Activated CD4-positive, alpha-beta T cell treated with anti-CD3 and anti-CD28 coated beads, Interleukin-2, Interleukin-4, amounts not matched to agents 100 ng/mL and 50 ng/mL, durations not matched to agents 16 hours and 8 hours (primary cell): ENCODE measurements at regions not wholly inside any gene's neighbourhood (a gene's known extent, or its start where the extent isn't known, plus 50 kb on each side); places are given as distances from the start of the nearest gene placed in this dataset.
"Not testable (repeated sequence)": the region's sequence is repeated elsewhere in the genome, so short reads cannot be mapped to it uniquely, and the experiment has no call there.

Experiments
- DNase-seq: peaks from one replicate; pipeline ENCODE4 v3.0.0-alpha.2; 2020; ENCODE audit warnings: low spot score

DNA sequence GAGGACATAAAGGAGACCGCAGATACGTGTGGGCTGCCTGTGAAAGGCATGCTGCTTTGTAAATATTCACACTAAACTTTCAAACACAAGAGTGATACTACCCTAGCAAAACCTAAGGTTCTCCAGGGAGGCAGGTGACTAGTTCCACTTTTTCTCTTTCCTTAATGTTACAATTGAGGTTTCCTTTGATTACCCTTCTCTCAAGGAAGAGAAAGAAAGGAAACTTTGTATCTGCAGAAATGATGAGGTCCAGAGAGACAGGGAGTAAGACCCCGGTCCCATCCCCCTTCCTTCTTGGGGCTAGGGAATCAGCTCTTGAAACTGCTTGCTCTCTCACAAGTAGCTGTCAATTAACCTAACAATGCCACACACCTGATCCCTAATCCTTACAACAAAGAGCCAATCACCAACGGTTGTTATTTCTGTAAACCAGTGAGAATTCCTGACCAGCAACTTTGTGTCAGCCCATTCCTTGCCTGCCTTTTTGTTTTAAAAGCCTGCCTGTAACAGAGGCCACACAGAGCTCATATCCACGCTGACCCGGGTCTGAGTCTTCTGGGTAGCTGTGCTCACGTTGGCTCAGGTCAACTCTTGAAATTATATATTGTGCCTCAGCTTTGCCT is 754.8 kb upstream of the FRG1 start:
- no peak for DNase-seq

DNA sequence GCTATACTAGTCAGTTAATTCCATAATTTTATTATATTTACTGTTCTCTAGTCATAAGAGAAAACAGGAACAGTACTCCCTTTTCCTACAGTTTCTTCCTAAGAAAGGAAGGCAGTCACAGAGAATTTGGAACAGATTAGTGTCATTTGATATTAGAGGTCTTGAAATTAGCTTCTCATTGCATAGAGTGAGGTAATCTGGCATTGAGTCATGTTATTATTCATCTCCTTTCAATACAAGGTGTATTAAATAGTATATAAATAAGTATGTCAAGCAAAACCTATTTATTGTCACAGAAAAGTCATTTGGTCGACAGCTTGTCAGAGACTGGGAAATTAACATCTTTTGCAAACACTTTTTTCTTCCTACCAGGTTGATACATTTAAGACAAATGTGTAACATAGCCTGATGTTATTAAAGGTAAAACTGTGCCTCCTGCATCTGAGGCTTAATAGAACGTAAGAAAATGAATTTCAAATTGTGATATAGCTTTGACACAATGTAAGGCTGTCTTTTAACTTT is 753.1 kb upstream of the FRG1 start:
- DNase-seq, result no peak

- no peak for DNase-seq
These were observed 742.0 kb upstream of the FRG1 start for GRCh38 chr4:189198624-189199023.

DNA sequence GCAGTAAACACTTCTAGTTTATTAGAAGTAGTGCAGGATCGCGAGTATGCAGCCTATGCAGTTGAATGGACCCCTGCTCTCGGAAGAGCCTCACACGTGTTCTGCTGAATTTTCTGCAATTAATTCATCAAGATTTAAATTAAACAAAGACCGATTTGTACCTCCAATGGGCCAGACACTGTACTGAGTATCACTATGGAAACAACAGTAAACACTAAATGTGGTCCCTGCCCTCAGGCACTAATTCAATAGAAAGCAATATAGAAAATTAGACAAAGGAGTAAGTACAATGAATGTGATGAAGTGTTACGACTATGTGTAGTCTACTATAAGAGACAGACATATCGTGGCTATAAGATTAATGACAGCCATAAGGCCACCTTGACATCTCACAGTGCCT is 740.3 kb upstream of the FRG1 start:
- no peak for DNase-seq

- DNase-seq, result peak; percentile 46
These were observed 738.3 kb upstream of the FRG1 start for GRCh38 chr4:189202182-189202868.

DNA sequence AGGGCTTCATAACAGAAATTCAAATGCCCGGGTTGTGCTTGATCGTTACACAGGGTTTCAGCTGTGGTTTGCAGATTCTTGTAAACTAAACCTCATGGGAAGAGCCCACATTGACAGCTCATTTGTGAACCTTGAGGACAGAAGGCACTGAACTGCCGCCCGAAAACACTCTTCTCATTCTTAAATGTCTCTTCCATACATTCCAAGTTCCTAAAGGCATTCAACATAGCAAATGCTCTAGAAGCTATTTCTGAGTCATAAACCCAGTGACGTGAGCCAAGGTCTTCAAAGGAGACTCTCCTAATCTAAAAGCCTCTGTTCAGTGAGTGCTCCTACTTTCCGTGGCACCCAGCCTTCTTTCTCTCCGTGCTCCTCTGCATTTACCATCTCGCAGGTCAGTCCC is 737.8 kb upstream of the FRG1 start:
- peak; percentile 15 for DNase-seq

- no peak for DNase-seq
These were observed 736.1 kb upstream of the FRG1 start for GRCh38 chr4:189204616-189205015.

DNA sequence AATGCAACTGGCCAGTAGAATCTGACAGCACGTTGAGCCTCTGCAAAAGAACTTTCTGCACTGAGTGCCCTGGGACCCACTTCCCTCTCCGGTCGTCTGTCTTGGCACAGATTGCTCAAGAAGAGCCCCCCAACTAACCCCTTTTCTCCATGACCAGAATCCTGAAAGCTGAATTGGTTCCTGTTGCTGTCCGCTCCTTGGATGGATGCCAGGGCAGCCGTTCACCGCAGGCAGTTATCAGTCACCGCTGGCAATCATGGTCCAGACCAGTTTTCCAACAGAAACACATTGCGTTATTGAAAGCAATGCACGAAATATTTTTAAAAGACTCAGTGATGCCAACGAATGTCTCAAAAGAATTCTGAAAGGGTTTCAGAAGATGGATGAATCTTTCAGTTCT is 733.7 kb upstream of the FRG1 start:
- no peak for DNase-seq

DNA sequence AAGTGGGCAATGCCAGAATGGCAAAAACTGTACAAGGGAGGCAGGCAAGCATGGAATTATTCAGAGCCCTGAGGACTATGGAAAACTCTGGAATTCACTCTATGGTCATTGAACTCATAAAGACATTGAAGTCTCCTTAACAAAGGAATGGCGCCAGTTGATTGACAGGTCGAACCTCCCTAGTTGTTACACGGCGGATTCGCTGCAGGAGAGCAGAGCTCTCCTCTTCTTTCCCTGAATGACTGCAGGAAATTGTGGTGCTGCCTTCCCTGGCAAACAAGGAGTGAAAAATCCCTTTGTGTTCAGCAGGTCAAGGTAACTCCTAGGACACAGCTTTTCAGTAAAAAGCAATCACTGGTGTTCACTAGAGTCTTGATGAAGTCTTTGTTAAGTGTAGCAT is 732.8 kb upstream of the FRG1 start:
- DNase-seq, result no peak

- no peak for DNase-seq
These were observed 725.1 kb upstream of the FRG1 start for GRCh38 chr4:189215574-189215973.

GRCh38 chr4:189221691-189222090 is 719.0 kb upstream of the FRG1 start:
- DNase-seq, result no peak

GRCh38 chr4:189228726-189229125 is 711.9 kb upstream of the FRG1 start:
- DNase-seq, result no peak

DNA sequence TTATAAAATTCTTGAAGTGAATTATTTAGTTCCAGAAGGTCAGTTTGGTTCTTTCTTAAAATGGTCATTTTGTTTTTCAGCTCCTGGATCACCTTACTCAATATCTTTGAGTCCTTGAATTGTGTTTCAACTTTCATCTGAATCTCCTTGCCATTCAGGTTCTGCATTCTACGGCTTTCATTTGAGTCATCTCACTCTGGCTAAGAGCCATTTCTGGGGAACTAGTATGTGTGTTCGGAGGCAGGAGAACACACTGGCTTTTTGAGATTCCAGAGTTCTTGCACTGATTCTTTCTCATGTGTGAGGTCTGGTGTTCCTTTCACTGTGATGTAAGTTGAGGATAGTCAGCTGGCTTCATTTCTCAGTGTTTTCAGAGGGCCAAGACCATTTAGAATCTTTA is 708.4 kb upstream of the FRG1 start:
- DNase-seq, result no peak

- peak; percentile 9 for DNase-seq
These were observed 706.9 kb upstream of the FRG1 start for GRCh38 chr4:189233754-189234153.

- DNase-seq, result not testable (repeated sequence)
These were observed 705.7 kb upstream of the FRG1 start for GRCh38 chr4:189234948-189235347.

GRCh38 chr4:189235599-189235998 is 705.1 kb upstream of the FRG1 start:
- DNase-seq, result no peak

DNA sequence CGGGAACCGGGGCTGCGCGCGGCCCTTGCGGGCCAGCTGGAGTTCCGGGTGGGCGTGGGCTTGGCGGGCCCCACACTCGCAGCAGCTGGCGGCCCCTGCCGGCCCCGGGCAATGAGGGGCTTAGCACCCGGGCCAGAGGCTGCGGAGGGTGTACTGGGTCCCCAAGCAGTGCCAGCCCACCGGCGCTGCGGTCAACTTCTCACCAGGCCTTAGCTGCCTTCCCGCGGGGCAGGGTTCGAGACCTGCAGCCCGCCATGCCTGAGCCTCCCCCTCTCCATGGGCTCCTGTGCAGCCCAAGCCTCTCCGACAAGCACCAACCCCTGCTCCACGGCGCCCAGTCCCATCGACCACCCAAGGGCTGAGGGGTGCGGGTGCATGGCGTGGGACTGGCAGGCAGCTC is 704.4 kb upstream of the FRG1 start:
- DNase-seq, result not testable (repeated sequence)

DNA sequence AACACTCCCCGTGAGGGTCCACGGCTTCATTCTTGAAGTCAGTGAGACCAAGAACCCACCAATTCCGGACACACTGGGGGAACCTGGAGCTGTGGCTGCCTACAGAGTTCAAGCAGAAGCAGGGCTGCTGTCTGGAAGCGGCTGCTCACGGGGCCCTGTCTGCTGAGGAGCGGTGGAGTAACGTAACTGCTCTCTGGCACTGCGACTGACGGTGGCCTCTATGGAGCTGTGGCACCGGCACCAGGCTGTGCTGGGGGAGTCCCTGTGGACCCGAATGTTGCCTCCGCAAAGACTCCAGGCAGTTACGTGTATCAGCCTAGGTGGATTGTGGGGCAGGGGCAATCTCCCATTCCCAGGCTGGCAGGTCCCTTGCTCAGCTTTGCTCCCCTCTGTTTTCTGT is 703.3 kb upstream of the FRG1 start:
- no peak for DNase-seq

DNA sequence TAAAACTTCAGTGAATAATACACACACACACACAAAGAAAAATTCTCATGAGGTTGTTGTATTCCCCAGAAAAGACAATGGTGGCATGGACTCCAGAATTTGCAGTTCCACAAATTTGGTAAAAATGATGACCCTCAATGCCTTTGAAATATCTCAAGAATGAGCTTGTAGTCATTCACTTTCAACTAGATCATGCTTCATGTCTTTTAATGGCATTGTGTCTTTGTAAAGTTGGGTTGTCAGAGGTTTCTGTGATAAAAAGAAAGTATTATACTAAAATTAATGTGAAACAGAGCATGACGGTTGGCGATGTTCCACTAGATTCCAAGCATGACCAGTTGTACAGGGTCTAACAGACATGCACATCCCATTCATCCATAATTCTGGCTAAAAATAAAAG is 685.0 kb upstream of the FRG1 start:
- DNase-seq, result no peak

DNA sequence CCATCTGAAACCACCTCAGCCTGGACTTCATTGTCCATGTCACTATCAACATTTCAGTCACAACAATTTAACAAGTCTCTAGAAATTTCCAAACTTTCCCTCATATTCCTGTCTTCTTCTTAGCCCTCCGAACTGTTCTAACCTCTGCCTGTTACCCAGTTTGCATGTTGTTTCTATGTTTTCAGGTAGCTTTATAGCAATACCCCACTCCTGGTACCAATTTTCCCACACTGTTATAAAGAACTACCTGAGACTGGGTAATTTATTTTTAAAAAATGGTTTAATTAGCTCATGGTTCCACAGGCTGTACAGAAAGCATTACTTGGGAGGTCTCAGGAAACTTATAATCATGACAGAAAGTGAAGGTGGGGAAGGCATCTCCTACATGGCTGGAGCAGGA is 679.2 kb upstream of the FRG1 start:
- no peak for DNase-seq

- no peak for DNase-seq
These were observed 675.2 kb upstream of the FRG1 start for GRCh38 chr4:189265515-189265914.

DNA sequence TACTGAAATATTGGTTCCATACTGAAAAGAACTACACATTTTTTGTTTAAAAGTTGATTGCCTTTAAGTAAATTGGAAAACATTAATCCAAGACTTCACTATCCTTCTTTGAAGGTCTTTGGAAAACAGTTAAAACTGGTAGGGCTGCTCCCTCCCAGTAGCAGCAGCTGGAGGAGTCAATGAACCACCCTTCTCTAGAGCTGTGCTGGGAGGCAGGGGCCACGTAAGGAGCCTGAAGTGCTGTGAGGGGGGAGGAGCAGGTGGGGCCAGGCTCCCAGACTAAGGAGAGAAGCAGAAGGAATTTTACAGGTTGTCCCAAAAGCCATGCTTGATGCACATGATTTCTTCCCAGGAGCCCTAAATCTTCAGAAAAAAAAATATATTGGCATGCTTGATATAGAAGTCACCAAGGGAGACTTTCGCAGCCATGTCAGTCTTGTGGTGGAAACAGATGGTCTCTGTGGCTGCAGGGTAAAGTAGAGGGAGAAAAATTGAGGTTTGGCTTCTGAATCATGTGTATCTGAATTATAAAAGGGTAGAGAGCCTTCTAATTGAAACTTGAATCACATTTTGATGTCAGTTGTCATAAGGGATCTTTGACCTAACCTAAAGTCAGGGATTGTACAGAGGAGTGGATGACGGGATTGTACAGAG is 673.2 kb upstream of the FRG1 start:
- DNase-seq, result no peak

- no peak for DNase-seq
These were observed 662.0 kb upstream of the FRG1 start for GRCh38 chr4:189278597-189279165.
